ENCODE measurements at regions not wholly inside any gene's neighbourhood (a gene's known extent, or its start where the extent isn't known, plus 50 kb on each side); places are given as distances from the start of the nearest gene placed in this dataset.

DNA sequence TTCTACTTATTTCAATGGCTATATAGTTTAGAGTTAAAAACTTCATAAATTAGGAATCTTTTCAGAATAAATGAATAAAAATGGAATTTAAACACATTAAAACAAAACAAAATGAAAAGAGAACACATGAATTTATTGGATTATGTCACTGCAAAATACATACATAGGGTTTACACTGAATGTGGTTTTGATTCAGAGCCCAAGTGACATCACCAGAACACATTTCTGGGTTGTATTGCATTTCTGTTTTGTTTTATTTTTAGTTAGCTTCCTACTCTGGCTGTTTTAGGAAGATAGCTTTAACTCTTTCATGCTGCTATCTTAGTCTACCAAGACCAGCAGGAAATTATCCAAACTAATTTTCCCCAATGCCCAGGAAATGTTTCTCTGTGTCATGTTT lies 1935.0 kb downstream of the EFNA5 start:
- in situ Hi-C loops (cut with HindIII; ENCODE audit: low sequenced_read_pairs) = no loop called here
- DNase-seq (ENCODE audit: low spot score) = no peak

DNA sequence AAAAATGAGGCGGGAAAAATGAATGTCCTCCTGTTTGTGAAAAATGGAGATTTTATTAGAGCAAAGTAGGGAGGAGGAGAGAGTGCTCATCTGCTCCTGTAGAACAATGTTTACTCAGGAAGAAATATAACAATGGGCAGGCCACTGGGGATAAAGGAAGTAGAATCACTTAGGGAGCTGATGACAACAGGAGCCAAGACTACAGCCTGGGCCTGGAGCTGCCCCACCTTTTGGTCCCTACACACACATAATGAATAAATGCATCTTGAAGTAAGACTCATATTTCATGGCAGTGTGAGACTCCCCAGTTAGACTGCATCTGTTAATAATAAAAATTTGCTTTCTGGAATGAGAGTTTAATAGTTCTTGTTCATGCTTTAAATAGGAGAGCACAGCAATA lies 1939.8 kb downstream of the EFNA5 start:
- in situ Hi-C loops (cut with HindIII; ENCODE audit: low sequenced_read_pairs) = no loop called here
- DNase-seq (ENCODE audit: low spot score) = no peak

DNA sequence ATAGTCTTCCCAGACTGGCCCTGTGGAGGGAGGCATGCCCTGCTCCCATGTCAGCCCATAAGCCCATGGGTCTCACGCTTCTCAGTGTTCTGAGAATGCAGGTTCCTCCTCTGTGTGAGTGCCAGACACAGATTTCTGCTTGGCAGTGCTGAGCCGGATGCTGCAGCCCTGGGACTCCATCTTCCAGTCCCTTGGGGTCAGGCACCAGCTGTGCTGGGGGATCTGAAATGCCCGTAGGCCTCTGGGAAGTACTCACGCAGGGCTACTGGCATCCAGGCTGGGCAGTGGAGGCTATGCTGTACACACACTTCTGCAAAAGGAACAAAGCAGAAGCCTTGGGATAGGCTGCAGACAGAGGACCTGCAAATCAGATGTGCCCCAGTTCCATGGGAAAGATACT lies 1944.6 kb downstream of the EFNA5 start:
- in situ Hi-C loops (cut with HindIII; ENCODE audit: low sequenced_read_pairs) = no loop called here

DNA sequence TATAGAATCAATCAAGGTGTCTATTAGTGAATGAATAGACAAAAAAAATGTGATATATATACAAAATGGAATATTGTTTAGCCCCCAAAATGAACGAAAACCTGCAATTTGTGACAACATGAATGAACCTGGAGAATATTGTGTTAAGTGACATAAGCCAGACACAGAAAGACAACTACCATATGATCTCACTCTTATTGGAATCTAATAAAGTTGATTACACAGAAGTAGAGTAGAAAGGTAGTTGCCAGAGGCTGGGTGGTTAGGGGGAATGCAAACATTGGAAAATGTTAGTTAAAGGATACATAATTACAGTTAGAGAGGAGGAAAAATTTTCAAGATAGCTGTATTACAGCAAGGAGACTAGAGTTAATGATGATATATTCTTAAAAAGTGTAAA lies 1962.3 kb downstream of the EFNA5 start:
- no peak for DNase-seq (ENCODE audit: low spot score)
- in situ Hi-C loops (cut with HindIII; ENCODE audit: low sequenced_read_pairs) = no loop called here

More for the DNA sequence above, 1944.6 kb downstream of the EFNA5 start:
- no peak for DNase-seq (ENCODE audit: low spot score)

DNA sequence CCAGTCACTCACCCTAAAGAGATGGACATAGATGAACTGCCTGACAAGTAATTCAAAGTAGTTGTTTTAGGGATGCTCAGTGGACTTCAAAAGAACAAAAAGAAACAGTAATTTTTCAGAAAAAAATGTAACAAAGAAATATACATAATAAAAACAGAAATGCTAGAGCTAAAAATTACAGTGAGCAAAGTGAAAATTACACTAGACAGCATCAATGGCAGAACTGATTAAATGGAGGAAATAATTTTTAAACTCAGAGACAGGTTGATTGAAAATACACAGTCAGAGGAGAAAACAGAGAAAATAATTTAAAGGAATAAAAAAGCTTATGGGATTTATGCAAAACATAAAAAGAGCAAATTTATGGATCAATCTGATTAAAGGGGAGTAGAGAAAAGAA lies 1968.4 kb downstream of the EFNA5 start:
- no peak for DNase-seq (ENCODE audit: low spot score)
- in situ Hi-C loops (cut with HindIII; ENCODE audit: low sequenced_read_pairs) = no loop called here

DNA sequence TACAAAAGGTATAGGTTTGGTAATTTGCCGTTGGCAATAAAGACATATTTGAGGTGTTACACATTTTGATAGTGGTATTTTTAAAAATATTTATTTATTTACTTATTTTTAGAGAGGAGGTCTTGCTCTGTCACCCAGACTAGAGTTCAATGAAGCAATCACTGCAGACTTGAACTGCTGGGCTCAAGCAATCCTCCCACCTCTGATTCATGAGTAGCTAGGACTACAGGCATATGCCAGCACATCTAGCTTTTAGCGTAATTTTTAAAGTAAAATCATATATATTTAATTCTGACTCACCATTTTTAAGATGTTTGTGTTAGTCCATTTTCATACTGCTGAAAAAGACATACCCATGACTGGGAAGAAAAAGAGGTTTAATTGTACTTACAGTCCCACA lies 1974.3 kb downstream of the EFNA5 start:
- no peak for DNase-seq (ENCODE audit: low spot score)
- in situ Hi-C loops (cut with HindIII; ENCODE audit: low sequenced_read_pairs) = no loop called here

DNA sequence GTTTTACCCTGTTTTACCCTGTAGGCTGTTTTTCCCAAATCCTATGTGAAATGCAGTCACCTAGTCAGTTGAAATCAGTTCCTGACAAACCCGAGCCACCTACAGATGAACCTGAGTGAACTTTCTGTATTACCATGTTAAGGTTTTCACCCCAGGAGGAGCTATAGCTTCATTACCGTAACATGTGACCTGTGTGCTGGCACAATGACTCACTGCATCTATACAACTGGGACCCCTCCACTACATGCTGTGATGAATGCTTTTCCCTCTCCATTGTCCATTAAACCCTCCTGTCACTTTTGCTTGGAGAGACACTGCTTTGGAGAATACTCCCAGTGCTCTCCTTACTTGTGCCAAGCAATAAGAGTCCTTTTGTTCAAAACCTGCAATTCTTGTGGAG lies 1974.8 kb downstream of the EFNA5 start:
- DNase-seq (ENCODE audit: low spot score) = no peak
- in situ Hi-C loops (cut with HindIII; ENCODE audit: low sequenced_read_pairs) = no loop called here

DNA sequence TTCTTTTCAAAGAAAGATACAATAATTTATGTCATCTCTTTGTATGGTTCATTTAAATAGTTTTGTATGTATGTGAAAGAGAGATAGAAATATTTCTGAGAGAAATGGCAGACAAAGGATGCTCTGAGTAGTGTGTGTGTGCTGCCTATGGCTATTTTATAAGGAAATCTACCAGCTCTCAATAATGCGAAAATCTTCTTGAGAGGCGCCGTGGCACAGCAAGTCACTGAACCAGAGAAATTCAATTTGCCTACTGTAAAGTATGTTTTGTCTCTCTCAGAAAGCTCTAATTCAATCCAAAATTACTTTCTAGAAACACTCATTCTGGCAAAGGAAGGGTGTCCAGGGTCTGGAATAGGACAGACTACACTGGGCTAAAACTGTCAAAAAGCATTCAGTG lies 1981.1 kb downstream of the EFNA5 start:
- DNase-seq (ENCODE audit: low spot score) = no peak
- in situ Hi-C loops (cut with HindIII; ENCODE audit: low sequenced_read_pairs) = no loop called here

DNA sequence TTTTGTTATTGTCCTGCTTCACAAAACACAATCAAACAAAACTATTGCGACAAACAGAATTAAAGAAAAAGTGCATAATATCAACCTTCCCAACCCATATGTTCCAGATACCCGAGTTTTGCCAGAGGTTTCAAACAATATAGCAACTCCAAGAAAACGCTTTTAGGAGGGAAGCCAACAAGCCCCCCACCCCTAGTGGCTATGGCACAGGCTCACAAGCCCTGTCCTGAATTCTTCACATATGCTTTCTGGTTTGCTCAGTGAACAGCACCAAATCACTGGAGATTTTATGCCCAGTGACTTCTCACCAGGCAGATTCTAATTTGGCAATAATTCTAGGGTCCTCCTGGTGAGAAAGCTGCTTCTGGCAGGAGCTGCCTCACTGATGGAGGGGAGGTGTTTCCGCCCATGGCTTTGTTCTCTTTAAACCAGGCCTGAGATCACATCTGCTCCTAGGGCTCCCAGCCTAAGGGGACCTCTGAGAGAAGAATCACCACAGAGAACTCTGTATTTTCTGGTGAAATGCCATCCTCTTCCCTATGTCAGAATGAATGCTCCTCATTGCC lies 1982.4 kb downstream of the EFNA5 start:
- DNase-seq (ENCODE audit: low spot score) = peak; percentile 71
- in situ Hi-C loops (cut with HindIII; ENCODE audit: low sequenced_read_pairs) = no loop called here

DNA sequence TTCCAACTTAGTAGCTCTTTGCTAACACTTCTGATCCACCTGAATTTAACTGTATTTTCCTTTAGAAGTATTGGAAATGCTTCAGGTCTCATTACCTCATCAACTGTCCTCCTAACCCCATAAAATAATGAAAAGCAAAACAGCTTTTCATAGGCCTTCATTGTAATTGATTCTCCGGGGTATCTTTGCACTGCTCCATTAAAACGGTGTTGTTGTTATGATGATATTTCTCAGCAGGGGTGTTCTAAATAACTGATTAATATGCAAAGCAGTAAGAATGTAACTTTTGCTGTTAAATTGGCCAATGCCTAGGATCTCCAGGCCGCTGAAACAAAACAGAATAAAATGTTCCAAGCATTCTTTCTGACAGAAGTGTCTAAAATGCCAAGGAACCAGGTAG lies 1983.2 kb downstream of the EFNA5 start:
- in situ Hi-C loops (cut with HindIII; ENCODE audit: low sequenced_read_pairs) = no loop called here

DNA sequence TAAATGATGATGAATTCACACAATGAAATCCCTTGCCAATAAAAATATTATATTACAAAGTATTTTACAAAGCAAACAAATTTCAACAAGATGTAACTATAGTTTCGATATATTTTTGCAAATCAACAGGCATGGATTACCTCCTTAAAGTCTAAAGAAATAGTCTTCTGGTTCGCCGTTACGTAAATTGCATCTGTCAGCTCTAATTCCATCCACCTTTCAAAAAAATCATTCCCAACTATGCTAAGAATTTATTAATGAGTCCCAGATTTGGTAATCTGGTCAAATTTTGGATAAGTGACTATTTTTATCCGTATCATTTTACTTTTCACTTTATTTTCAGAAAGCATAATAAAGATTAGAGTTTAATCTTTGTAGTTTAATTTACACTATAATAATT lies 1984.9 kb downstream of the EFNA5 start:
- no peak for DNase-seq (ENCODE audit: low spot score)
- in situ Hi-C loops (cut with HindIII; ENCODE audit: low sequenced_read_pairs) = no loop called here

More for the DNA sequence above, 1983.2 kb downstream of the EFNA5 start:
- DNase-seq (ENCODE audit: low spot score) = peak; percentile 24

DNA sequence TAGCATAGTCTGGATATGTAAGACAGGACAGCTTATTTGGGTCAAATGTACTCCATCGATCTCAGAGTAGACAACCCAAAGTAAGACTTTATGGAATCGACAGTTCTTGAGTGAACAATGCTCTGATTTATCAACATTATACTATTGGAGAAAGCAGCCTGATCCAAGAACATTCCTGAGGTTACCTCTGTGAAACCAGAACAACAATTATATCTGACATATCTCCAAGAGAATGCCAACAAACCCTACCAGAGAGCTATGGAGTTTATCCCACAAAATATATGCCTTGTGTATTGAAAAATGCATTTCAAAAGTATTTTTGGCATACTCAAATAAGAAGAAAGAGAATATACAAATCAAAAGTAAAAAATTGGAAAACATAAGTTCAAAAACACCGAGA lies 1985.9 kb downstream of the EFNA5 start:
- in situ Hi-C loops (cut with HindIII; ENCODE audit: low sequenced_read_pairs) = no loop called here
- DNase-seq (ENCODE audit: low spot score) = no peak

DNA sequence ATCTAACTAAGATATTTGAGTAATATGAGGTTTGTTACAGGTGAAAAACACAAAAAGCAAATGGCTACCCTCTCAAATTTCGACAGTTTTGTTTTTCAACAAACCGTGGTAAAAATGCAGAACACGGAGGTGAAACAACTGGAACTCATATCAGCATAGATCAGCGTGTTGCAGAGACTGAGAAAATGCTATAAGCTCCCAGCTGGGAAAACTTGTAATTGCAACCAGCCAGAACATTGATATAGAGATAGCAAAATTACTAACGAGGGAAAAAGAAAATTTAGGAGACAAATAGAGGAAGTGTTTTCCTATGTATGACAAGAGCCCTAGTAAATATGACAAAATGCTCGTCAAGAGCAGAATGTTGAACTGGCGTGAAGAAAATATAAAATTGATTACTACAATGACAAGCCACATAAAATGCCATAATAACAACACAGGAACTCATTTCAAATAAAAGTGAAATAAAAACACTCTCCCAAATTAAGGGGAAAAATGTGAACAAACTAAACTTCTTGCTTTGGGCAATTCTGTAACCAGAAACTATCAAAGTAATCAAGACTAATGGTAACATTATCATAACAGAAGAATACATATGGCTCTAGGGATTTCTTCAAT lies 1989.8 kb downstream of the EFNA5 start:
- in situ Hi-C loops (cut with HindIII; ENCODE audit: low sequenced_read_pairs) = no loop called here
- DNase-seq (ENCODE audit: low spot score) = no peak

DNA sequence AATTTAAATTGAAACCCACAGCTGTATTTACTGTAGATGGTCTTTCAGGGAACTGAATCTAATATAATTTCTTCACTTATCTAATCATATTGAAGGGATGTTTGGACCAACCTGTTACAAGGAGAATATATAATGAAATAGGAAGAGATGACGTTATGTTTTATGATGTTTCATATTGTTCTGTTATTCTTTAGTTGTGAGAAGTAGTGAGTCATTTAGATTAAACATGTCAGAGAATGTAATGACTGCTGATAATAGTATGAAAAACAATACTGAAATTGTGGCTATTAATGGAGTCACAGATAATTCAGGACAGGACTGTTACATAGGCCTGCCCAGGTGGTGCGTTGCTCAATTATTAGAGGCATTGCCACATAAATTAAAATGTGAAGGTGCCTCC lies 1993.4 kb downstream of the EFNA5 start:
- no peak for DNase-seq (ENCODE audit: low spot score)
- in situ Hi-C loops (cut with HindIII; ENCODE audit: low sequenced_read_pairs) = no loop called here

DNA sequence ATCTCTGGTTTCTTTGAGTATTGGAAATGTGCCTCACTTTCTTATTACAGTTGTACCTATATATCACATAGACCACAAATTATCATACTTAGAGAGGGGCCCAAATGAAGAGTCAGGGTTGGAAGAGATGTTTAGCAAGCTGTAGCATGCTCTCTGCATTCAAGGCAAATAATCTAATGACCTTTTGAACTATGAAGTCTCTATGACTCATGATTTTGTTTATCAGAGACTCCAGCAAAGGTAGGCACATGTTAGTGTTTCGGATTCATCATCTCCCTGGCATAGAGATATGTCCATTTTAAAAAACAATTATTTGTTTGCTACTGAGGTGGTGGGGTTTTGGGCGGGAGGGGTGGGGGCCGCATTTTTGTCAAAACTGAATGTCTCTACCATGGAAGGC lies 2000.1 kb downstream of the EFNA5 start:
- DNase-seq (ENCODE audit: low spot score) = no peak
- in situ Hi-C loops (cut with HindIII; ENCODE audit: low sequenced_read_pairs) = no loop called here

DNA sequence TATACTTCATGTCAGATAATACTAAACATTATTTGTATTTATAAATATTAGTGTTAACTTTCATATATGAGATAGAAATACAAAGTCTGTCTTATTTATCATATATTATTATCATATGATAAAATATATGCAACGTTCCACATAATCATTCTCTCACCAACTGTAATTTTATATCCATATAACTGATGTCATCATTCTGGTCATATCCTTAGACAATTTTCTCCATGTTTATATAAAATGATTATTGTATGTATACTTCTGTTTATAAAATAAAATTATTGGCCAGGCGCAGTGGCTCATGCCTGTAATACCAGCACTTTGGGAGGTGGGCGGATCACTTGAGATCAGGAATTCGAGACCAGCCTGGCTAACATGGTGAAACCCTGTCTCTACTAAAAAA lies 2007.1 kb downstream of the EFNA5 start:
- in situ Hi-C loops (cut with HindIII; ENCODE audit: low sequenced_read_pairs) = no loop called here
- no peak for DNase-seq (ENCODE audit: low spot score)

DNA sequence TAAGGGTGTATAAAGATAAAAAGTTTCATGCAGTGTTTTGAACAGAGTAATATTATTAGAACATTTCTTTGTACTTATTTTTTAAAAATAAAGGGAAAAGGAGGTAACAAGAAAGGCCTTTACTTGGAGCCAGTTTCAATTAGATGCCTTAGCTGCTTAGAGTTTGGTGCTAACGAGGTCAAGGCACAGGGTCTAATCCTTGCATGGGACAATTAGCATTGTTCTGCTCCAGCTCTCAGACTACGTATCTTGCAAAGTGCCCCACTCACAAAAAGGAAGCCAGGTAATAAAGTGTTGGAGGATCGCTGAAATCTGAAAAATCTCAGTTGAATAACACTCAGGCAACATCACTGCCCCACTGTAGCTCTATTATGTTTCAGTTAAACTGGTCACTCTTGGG lies 2011.3 kb downstream of the EFNA5 start:
- no peak for DNase-seq (ENCODE audit: low spot score)
- in situ Hi-C loops (cut with HindIII; ENCODE audit: low sequenced_read_pairs) = no loop called here

DNA sequence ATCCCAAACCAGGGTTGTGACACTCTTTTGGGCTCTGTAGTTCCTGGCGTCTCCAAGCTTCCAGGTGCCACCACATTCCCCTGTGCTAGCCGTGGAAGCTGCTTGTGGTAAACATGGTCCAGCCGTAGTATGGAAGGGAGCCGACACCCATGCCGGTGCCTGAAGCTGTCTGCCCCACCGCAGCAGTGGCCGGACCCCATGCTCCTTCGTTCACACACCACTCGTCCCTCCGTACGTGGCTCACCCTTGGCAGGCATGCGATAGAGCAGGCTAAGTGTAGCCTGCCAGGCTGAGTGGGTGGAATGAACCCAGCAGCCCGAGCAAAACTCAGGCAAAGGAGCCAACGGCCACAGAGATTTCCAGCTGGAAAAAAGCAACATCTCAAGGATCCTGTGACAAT lies 2030.4 kb downstream of the EFNA5 start:
- DNase-seq (ENCODE audit: low spot score) = no peak
- in situ Hi-C loops (cut with HindIII; ENCODE audit: low sequenced_read_pairs) = no loop called here

DNA sequence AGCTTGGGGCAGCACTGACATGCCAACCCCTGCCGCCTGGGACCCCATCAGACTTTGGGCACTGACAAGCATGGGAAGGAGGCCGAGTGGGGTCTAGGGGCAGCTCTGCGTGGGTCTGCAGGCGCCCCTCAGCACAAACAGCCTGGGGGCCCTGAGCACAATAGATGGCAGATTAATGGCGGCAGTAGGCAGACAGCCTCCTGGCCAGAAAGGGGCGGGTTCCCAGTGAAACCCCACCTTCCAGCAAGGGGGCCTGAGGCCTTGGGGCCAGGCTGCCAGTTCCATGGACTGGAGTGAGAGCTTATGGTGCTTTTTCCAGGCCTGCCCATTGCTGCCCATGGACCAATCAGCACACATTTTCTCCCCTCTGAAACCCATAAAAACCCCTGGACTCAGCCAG lies 2031.2 kb downstream of the EFNA5 start:
- no peak for DNase-seq (ENCODE audit: low spot score)
- in situ Hi-C loops (cut with HindIII; ENCODE audit: low sequenced_read_pairs) = no loop called here

DNA sequence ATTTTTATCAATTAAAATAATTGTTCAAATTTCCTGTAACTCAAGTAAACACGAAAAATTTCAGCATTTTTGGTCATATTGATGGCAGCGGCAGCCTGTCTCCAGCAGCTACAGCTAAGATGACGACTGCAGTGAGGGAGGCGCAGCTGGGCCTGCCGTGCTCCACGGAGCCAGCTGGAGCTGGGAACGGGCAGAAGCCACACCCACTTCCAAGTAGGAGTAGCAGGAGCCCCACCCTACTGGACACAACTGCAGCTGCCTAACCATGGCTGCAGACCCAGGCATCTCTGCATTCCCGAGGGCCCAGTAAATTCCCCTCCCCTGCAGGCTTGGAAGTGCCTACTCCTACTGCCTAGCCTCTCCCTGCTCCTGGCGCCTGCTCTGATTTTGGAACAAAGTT lies 2031.7 kb downstream of the EFNA5 start:
- in situ Hi-C loops (cut with HindIII; ENCODE audit: low sequenced_read_pairs) = no loop called here

DNA sequence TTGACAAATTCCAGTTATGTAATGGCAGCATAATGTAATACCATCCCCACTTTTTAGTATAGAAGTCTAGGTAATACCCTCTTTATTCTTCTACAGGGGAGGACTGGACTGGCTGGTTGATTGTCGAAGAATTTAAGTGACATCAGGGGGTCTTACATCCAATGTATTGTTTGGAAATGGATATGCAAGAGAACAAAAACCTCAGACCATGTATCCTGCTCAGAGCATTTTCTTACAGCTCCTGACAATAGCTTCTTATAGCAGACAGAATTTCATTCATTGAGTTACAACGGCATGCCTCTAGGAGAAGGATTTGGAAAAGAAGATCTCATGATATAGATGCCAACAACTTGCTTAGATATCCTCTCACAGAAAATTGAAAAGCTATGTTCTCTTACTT lies 2032.3 kb downstream of the EFNA5 start:
- no peak for DNase-seq (ENCODE audit: low spot score)
- in situ Hi-C loops (cut with HindIII; ENCODE audit: low sequenced_read_pairs) = no loop called here

More for the DNA sequence above, 2031.7 kb downstream of the EFNA5 start:
- DNase-seq (ENCODE audit: low spot score) = no peak

DNA sequence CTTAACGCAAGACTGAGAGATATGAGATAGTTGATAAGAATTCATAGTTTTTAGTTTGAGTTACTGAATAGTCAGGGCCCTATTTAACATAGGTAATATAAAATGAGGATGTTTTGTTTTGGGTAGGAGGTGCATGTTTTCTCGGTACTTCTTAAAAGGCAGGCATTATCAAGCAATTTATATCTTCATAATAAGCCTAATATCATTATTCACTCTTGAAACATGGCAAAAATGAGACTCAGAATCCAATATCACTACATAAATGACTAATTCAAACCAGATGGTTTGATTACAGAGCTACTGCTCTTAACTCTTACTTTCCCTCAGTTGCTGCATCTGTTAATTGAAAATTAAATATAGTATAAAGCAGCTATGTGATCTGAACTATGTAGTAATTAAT lies 2038.7 kb downstream of the EFNA5 start:
- in situ Hi-C loops (cut with HindIII; ENCODE audit: low sequenced_read_pairs) = no loop called here
- DNase-seq (ENCODE audit: low spot score) = no peak
